HG02943 (cell line): ENCODE measurements at regions not wholly inside any gene's neighbourhood (a gene's known extent, or its start where the extent isn't known, plus 50 kb on each side); places are given as distances from the start of the nearest gene placed in this dataset.

Experiments
- ATAC-seq: cut with Tn5 transposase; IDR thresholded peaks from one replicate; pipeline ENCODE4 v1.9.1; 2021; ENCODE audit warnings: mild to moderate bottlenecking, low read depth, moderate library complexity; ENCODE audit not compliant: unreplicated experiment

DNA sequence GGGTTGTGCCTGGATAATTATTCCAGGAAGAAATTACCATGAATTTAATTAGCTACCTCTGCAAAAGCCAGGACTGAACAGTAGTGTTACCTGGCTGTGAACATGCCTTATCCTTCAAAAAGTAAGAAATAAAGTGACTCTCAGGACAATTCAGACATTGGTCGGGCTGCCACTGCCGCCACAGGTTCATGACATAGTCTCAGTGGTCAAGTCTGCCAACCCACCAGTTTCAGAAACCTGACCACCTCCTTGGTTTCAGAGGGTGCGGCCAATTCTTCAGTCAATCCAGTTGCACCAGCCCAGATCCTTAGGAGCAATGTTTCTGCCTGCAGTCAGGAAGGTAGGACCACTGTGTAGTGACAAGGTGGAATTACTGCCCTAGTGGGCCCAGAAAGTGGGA lies 593.1 kb upstream of the DAB2 start:
- no peak for ATAC-seq

- ATAC-seq = no peak
These were observed 592.4 kb upstream of the DAB2 start for GRCh38 chr5:40017135-40017534.

- ATAC-seq = no peak
These were observed 585.7 kb upstream of the DAB2 start for GRCh38 chr5:40010436-40010835.

DNA sequence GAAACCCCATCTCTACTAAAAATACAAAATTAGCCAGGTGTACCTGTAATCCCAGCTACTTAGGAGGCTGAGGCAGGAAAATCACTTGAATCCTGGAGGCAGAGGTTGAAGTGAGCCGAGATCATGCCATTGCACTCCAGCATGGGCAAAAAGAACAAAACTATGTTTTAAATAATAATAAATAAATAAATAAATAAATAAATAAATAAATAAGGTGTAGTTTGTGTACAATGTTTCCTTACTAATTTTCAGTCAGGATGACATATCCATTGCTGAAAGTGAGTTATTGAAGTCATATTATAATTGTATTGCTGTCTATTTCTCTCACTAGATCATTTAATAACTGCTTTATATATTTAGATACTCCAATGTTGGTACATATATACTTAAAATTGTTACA lies 581.5 kb upstream of the DAB2 start:
- ATAC-seq = no peak

DNA sequence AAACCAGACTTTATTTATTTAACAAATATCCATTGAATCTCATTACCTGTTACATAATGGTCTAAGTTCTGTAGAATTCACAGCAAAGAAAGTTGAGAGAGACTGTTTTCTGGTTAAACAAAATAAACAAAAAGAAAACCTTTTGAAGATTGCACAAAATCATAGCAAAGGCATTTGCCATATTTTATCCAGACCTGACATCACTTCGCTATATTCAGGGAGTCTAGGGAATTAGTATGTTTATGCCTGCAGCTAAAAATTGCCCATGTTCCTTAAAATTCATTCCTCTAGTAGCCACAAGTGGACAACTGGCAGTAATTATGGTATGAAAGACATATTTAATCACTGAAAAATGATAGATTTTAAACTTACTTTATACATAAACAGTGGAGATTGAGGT lies 577.0 kb upstream of the DAB2 start:
- no peak for ATAC-seq

DNA sequence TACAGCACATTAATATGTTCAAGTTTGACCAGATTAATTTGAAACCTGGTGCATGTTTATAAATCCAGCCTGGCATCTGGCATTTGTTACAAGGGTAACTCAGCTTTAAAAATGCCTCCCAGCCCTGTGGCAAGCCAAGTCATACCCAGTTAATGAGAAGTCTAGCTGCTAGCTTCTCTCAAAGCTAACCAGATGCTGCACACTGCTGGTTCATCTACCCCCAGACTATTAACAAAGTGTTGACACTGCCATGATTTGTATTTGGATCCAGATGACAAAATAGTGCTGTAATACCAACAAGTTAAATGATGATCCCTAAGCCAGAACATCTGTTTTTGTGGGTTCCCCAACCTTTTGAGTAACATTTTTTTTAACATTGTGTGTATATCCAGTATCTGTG lies 573.7 kb upstream of the DAB2 start:
- ATAC-seq = no peak

- no peak for ATAC-seq
These were observed 571.2 kb upstream of the DAB2 start for GRCh38 chr5:39995990-39996389.

DNA sequence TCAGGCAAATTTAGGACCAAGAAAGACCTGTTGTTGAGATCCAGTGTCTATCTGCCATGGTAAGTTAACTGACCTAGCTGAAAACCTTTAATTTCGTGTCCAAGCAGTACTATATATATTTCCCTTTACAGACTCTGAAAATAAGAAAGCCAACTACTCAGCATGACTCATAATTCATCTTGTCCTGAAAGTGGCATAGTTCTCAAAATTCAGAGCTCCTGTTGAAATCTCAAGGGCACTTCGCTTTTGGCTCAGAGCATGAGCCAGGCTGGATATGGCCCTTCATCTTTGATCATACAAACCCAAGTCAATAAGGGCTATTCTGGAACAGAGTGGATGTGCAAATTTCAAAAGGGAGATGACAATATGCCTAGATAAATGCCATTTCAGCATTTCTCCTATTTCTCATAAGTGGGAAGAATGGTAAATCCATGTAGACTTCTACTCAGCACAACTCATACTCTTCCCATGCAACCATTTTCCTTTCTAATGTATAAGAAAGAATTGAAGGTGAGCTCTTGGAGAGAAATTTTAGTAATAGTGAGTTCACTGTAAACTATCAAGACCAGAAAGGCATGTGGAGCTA lies 567.9 kb upstream of the DAB2 start:
- ATAC-seq = no peak

- ATAC-seq = no peak
These were observed 561.8 kb upstream of the DAB2 start for GRCh38 chr5:39986614-39987013.

- ATAC-seq = no peak
These were observed 555.3 kb upstream of the DAB2 start for GRCh38 chr5:39980056-39980455.

- no peak for ATAC-seq
These were observed 552.4 kb upstream of the DAB2 start for GRCh38 chr5:39977066-39977655.

DNA sequence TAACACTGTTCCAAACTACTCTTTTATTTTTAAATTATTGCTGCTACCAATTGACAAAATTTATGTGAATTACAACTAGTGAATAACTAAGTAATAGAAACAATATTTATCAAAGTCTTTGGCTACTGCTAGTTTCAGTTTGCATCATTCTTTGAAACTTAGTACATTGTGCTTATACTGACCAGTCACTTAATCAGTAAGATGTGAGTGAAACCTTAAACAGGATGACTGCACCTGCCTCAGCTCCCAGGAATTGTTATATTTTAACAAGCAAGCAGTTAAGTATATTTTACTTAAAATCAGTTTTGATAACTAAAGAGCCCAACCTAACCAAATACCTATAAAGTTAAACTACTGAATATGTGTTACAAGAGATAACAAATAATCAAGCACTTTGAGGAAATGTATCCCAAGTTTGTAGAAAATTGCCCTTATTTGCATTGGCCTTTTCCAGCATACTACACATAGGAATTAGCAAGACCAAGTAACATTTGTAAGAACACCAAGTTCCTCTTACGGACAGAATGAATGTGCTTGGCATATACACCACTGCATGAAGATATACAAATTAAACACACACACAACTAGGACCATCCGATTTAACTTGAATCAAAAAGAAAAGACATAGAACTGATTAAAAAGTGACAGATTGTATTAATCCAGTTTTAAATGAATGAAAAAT lies 545.5 kb upstream of the DAB2 start:
- ATAC-seq = no peak

GRCh38 chr5:39968381-39968780 lies 543.6 kb upstream of the DAB2 start:
- no peak for ATAC-seq

DNA sequence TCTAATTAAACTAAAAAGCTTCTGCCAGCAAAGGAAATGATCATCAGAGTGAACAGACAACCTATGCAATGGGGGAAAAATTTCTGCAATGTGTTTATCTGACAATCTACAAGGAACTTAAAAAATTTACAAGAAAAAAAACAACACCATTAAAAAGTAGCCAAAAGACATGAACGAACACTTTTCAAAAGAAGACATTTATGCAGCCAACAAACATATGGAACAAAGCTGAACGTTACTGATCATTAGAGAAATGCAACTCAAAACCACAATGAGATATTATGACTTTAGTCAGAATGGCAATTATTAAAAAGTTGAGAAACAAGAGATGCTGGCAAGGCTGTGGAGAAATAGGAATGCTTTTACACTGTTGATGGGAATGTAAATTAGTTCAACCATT lies 530.4 kb upstream of the DAB2 start:
- no peak for ATAC-seq

DNA sequence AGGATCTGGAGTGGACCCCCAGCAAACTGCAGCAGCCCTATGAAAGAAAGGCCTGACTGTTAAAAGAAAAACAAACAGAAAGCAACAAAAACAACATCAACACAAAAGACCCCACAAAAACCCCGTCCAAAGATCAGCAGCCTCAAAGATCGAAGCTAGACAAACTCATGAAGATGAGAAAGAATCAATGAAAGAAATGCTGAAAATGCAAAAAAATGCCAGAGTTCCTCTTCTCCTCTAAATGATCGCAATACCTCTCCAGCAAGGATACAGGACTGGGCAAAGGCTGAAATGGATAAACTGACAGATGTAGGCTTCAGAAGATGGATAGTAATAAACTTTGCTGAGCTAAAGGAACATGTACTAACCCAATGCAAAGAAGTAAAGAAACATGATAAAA lies 526.3 kb upstream of the DAB2 start:
- ATAC-seq = no peak

GRCh38 chr5:39948867-39949468 lies 524.2 kb upstream of the DAB2 start:
- ATAC-seq = no peak

GRCh38 chr5:39948341-39948740 lies 523.6 kb upstream of the DAB2 start:
- ATAC-seq = no peak

GRCh38 chr5:39947657-39948056 lies 522.9 kb upstream of the DAB2 start:
- no peak for ATAC-seq

- ATAC-seq = no peak
These were observed 521.7 kb upstream of the DAB2 start for GRCh38 chr5:39946356-39947045.

- no peak for ATAC-seq
These were observed 521.1 kb upstream of the DAB2 start for GRCh38 chr5:39945870-39946269.

DNA sequence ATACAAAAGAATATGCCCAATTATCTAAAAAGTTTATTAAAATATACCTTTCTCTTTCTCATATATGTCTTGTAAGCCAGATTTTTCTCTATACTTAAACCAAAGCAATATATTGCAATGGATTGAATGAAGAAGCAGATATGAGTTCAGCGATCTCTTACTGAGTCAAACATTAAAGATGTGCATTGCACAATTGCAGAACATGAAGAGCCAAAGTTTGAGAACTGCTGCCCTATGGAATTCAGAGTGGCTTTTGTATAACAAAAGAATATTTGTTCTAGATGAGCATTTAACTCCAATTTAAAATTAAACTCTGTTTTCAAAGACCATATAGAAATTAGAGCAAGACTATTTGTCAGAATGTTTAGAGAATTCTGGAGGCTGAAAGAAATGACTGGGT lies 519.0 kb upstream of the DAB2 start:
- ATAC-seq = no peak
